GM19468 (cell line): ENCODE measurements at regions not wholly inside any gene's neighbourhood (a gene's known extent, or its start where the extent isn't known, plus 50 kb on each side); places are given as distances from the start of the nearest gene placed in this dataset.
A peak's percentile ranks its signal among the peaks of the same experiment; 100 is the strongest.
"Not testable (repeated sequence)": the region's sequence is repeated elsewhere in the genome, so short reads cannot be mapped to it uniquely, and the experiment has no call there.

Experiments
- ATAC-seq: cut with Tn5 transposase; IDR thresholded peaks from one replicate; pipeline ENCODE4 v1.9.1; 2021; ENCODE audit warnings: mild to moderate bottlenecking, moderate library complexity, moderate number of reproducible peaks; ENCODE audit not compliant: unreplicated experiment; ENCODE audit errors: extremely low read depth

GRCh38 chr5:130402906-130403305 is 498.6 kb downstream of the CHSY3 start:
- no peak for ATAC-seq

GRCh38 chr5:130400091-130400490 is 495.8 kb downstream of the CHSY3 start:
- ATAC-seq = no peak

- ATAC-seq = no peak
These were observed 494.6 kb downstream of the CHSY3 start for GRCh38 chr5:130398825-130399224.

DNA sequence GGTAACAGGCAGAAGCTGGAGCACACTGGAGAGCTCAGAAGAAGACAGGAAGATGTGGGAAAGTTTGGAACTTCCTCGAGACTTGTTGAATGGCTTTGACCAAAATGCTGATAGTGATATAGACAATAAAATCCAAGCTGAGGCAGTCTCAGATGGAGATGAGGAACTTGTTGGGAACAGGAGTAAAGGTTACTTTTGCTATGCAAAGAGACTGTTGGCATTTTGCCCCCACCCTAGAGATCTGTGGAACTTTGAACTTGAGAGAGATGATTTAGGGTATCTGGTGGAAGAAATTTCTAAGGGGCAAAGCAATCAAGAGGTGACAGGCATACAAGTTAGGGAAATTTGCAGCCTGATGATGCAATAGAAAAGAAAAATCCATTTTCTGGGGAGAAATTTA is 493.5 kb downstream of the CHSY3 start:
- ATAC-seq = not testable (repeated sequence)

GRCh38 chr5:130397132-130397531 is 492.9 kb downstream of the CHSY3 start:
- no peak for ATAC-seq

- not testable (repeated sequence) for ATAC-seq
These were observed 487.5 kb downstream of the CHSY3 start for GRCh38 chr5:130391727-130392264.

DNA sequence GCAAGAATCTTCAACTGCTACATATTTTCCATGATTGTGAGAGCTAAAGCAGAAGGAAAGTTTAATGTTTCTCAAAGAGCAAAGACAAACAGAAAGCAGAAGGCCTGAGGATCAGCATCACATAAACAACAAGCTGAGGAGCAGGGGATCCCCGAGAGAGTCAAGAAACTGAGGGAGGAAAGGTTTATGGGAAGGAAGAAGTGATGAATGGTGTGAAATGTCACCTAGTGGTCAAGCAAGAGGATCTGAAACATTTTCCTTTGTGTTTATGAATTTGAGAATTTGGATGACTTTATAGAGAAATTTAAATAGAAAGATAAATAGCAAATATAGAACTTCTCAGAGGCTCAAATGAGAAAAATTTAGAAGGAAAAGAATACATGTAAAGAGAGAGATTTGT is 481.9 kb downstream of the CHSY3 start:
- ATAC-seq = no peak

DNA sequence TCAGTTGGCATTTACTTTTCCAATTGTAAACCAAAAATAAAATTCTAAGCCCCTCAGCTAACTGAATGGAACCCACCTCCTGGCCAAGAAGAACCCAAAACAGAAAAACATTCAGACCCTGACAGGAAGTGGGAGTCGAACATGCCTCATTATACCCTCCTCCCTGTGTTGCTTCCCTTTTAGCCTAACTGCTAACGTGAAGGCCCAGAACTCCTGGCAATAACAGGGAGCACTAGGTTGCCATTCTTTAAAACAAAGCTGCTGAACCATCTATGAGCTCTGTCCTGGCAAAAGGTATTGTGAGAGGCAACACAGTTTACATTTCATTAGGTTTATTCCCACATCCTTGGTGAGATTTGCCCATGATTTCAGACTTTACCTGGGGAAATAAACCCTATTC is 481.4 kb downstream of the CHSY3 start:
- ATAC-seq = no peak

GRCh38 chr5:130365956-130366355 is 461.7 kb downstream of the CHSY3 start:
- no peak for ATAC-seq

- ATAC-seq = no peak
These were observed 445.9 kb downstream of the CHSY3 start for GRCh38 chr5:130350131-130350530.

DNA sequence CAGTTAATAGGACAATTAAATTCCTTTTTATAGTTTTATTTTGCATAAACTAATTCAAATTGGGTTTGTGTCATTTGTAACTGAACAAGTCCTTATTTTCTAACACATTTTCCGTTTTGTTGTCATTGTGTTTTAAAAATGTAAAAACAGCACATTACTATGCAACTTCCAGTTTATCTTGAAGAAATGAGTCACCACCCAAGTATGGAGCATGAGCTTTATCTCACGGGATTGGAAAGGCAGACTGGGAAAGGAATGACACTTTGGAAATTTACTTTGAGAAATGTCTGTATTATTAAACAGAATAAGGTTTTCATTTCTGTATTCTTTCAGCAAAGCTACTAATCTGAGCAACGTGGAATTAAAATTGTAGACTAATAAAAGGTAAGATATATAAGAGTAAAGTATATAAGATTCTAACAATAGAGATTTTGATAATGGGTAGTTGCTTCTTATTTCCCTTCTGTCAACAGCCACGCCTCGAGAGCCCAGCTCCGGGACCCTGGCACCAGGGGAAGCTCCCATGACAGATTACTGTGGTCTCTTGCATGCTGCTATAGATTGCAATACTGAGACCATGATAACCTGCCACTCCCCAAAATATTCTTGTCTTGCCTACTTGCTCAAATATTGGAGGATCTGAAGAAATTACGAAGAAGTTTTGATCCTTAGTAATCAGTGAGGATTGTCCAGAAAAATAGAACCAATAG is 433.1 kb downstream of the CHSY3 start:
- no peak for ATAC-seq

DNA sequence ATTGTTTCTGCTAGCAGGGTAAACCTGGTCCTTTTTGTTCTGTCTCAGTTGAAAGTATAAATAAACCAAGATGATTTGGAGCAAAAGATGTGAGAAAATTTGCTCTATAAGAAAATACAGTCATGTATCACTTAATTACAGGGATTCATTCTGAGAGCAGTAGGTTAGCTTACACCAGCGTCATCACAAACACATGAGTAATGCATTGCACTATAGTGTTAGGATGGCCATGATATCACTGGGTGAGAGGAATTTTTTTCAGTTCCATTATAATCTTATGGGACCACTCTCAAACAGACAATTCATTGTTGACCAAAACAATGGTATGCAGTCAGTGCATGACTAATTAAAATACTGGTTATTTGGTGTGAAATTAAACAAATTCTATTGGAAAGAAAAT is 430.9 kb downstream of the CHSY3 start:
- ATAC-seq = no peak

GRCh38 chr5:130333089-130333488 is 428.8 kb downstream of the CHSY3 start:
- ATAC-seq = no peak

- no peak for ATAC-seq
These were observed 427.1 kb downstream of the CHSY3 start for GRCh38 chr5:130331332-130331731.

DNA sequence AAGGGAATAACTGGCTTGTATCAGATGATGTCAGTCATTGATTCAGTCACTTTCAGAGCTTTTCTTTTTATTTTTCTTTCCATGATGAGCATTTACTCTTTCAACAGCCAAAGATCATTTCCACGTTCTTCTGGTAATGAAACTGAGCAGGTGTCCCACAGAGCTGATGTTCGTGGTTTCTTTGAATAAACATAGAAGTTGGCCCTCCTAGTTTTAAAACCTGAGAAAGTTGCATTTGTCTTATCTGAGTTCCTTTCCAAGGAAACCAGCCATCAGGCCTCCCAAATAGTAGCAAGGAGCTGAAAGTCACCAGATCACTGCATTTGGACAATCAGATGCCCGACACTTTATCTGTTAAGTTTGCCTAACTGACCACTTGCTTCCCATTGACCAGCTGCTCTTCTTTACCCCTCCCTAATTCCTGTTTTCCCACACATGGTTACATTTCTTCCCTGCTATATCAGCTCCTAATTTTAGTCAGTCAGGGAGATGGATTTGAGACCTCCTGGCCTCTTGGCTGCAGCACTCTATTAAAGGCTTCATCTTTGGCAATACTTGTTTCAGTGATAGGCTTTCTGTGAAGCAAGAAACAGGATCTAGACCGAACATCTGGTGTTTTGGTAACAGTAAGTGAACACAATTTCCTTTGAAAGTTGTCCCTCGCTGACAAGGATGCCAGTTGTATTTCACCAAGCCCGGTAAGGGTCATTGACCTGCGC is 420.8 kb downstream of the CHSY3 start:
- no peak for ATAC-seq

- ATAC-seq = peak; percentile 100
These were observed 419.7 kb downstream of the CHSY3 start for GRCh38 chr5:130323804-130324454.

- no peak for ATAC-seq
These were observed 417.7 kb downstream of the CHSY3 start for GRCh38 chr5:130321931-130322330.

DNA sequence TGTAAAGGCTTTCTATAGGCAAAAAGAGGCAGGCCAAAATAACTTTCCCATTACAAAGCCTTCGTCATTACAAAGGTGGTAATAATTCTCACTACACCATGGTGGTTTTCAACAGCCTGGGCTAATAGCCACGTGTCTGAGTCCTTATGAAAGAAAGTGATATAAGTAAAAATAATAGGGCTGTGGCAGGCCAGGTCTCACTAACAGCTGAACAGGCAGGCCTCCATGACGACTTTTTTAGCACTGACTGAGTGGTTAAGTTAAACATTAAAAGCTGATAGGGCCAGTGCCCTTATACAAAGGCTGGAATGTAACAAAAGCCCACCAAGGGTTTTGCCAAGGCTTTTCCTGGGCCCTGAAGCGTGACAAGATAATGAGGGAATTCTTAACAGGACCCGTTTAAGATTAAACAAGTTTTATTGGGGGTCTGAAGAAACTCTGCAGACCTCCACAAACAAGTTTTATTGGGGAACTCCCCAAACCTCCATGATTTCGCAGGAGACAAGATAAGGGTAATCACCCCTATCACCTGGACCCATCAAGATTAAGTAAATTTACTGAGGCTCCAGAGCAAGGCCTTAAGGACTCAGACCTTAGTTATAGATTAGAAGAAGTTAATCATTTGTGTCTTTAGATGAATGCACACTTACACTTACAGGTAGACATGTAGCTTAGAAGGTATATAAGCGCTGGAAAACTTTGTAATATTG is 412.9 kb downstream of the CHSY3 start:
- no peak for ATAC-seq

GRCh38 chr5:130295235-130295634 is 391.0 kb downstream of the CHSY3 start:
- ATAC-seq = no peak

- ATAC-seq = not testable (repeated sequence)
These were observed 390.5 kb downstream of the CHSY3 start for GRCh38 chr5:130294798-130295197.
